ENCODE measurements at regions not wholly inside any gene's neighbourhood (a gene's known extent, or its start where the extent isn't known, plus 50 kb on each side); places are given as distances from the start of the nearest gene placed in this dataset.

DNA sequence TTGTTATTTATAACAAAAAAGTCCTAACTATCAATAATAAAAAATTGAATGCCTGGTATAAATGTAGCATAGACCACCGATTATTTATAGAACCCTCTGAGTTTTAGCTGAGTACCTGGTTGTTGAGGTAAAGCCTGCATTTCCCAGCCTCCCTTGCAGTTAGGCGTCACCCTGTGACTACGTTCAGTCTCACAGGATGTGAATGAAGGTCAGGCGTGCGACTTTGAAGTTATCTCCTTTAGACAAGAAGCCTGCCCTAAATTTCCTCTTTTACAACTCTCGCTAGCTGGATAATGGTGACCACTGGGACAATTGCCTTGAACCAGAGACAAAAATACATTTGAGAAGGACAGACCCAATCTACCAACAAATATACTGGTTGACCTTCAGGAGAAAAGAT, 67.5 kb upstream of the TES start:
- TF ChIP-seq, protein P1, sequence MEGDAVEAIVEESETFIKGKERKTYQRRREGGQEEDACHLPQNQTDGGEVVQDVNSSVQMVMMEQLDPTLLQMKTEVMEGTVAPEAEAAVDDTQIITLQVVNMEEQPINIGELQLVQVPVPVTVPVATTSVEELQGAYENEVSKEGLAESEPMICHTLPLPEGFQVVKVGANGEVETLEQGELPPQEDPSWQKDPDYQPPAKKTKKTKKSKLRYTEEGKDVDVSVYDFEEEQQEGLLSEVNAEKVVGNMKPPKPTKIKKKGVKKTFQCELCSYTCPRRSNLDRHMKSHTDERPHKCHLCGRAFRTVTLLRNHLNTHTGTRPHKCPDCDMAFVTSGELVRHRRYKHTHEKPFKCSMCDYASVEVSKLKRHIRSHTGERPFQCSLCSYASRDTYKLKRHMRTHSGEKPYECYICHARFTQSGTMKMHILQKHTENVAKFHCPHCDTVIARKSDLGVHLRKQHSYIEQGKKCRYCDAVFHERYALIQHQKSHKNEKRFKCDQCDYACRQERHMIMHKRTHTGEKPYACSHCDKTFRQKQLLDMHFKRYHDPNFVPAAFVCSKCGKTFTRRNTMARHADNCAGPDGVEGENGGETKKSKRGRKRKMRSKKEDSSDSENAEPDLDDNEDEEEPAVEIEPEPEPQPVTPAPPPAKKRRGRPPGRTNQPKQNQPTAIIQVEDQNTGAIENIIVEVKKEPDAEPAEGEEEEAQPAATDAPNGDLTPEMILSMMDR (IDR thresholded peaks at IDR 0.05), result no peak
- TF ChIP-seq EZH2 (IDR thresholded peaks at IDR 0.05) (no peak), EZH2phosphoT487 (IDR thresholded peaks at IDR 0.05) (no peak)

All from neural progenitor cell (in vitro differentiated cells).